HEK293 (cell line): ENCODE measurements at regions not wholly inside any gene's neighbourhood (a gene's known extent, or its start where the extent isn't known, plus 50 kb on each side); places are given as distances from the start of the nearest gene placed in this dataset.
A peak's percentile ranks its signal among the peaks of the same experiment; 100 is the strongest.

ENCODE experiments used
- CTCF ChIA-PET: fragments of 350-600 bp; formaldehyde crosslinking; extraction: SDS; loops from one replicate; lab custom pipeline; 2021; ENCODE audit warnings: antibody characterized with exemption; lab: Yijun Ruan, JAX
- POLR2A ChIA-PET: fragments of 300-600 bp; formaldehyde crosslinking; extraction: SDS; loops from one replicate; lab custom pipeline; 2020; ENCODE audit warnings: antibody characterized with exemption, inconsistent platforms; lab: Yijun Ruan, JAX
- H3K27ac ChIP-seq: fragments of 200-500 bp; sonication (Bioruptor generic); 2 replicates; pipeline ENCODE4 v1.5.1; 2014; ENCODE audit warnings: low read depth, low read length, control low read depth, inconsistent platforms; ENCODE audit errors: extremely low read depth
- H3K36me3 ChIP-seq, 2 experiments: fragments of 200-500 bp in 1 of 2; sonication (Bioruptor generic) in 1 of 2; 1 replicate in 1 of 2; 2 replicates in 1 of 2; pipeline ENCODE4 v1.5.1; 2014 to 2017; ENCODE audit warnings: inconsistent platforms in 2 of 2, low read length in 2 of 2; ENCODE audit not compliant: control insufficient read depth in 2 of 2, insufficient read depth in 1 of 2
- H3K4me1 ChIP-seq: fragments of 200-500 bp; sonication (Bioruptor generic); 2 replicates; pipeline ENCODE4 v1.5.1; 2014; ENCODE audit warnings: mild to moderate bottlenecking, low read length, inconsistent platforms; ENCODE audit not compliant: control insufficient read depth, insufficient read depth
- H3K4me3 ChIP-seq: 2 replicates; pipeline ENCODE4 v1.5.1; 2011; ENCODE audit warnings: low read depth, mild to moderate bottlenecking, control low read depth, low read length, moderate library complexity
- H3K9me3 ChIP-seq: fragments of 200-500 bp; sonication (Bioruptor generic); 2 replicates; pipeline ENCODE4 v1.5.1; 2014; ENCODE audit warnings: low read depth, low read length, inconsistent platforms; ENCODE audit not compliant: control insufficient read depth, insufficient read depth
- FEZF1 ChIP-seq: fragments of 450-650 bp; formaldehyde crosslinking; IDR thresholded peaks from 2 replicates; pipeline ENCODE4 v1.5.1; 2016; ENCODE audit warnings: missing biosample characterization, missing genetic modification characterization
- INSM2 ChIP-seq: fragments of 450-650 bp; formaldehyde crosslinking; IDR thresholded peaks from 2 replicates; pipeline ENCODE4 v1.5.1; 2016; ENCODE audit warnings: missing biosample characterization, missing genetic modification characterization
- SCRT2 ChIP-seq: fragments of 450-650 bp; formaldehyde crosslinking; IDR thresholded peaks from 2 replicates; pipeline ENCODE4 v1.5.1; 2016; ENCODE audit warnings: missing biosample characterization, missing genetic modification characterization
- YY1 ChIP-seq: fragments of 450-650 bp; formaldehyde crosslinking; IDR thresholded peaks from 2 replicates; pipeline ENCODE4 v1.5.1; 2018; ENCODE audit warnings: missing biosample characterization, missing genetic modification characterization
- ZEB2 ChIP-seq: fragments of 450-650 bp; formaldehyde crosslinking; IDR thresholded peaks from 2 replicates; pipeline ENCODE4 v1.5.1; 2016; ENCODE audit warnings: missing biosample characterization, missing genetic modification characterization
- ZFP37 ChIP-seq: fragments of 450-650 bp; formaldehyde crosslinking; IDR thresholded peaks from 2 replicates; pipeline ENCODE4 v1.5.1; 2016; ENCODE audit warnings: missing biosample characterization, missing genetic modification characterization
- ZNF214 ChIP-seq: fragments of 450-650 bp; formaldehyde crosslinking; IDR thresholded peaks from 2 replicates; pipeline ENCODE4 v1.5.1; 2017; ENCODE audit warnings: missing biosample characterization, mild to moderate bottlenecking, missing genetic modification characterization, borderline replicate concordance
- ZNF280C ChIP-seq: fragments of 450-650 bp; formaldehyde crosslinking; IDR thresholded peaks from 2 replicates; pipeline ENCODE4 v1.5.1; 2016; ENCODE audit warnings: missing biosample characterization, missing genetic modification characterization
- ZNF341 ChIP-seq: fragments of 450-650 bp; formaldehyde crosslinking; IDR thresholded peaks from 2 replicates; pipeline ENCODE4; 2016; ENCODE audit warnings: low read depth, missing biosample characterization, missing genetic modification characterization
- ZNF37A ChIP-seq: fragments of 450-650 bp; IDR thresholded peaks from 2 replicates; pipeline ENCODE4 v1.5.1; 2018; ENCODE audit warnings: missing biosample characterization, missing genetic modification characterization
- ZNF510 ChIP-seq: fragments of 450-650 bp; formaldehyde crosslinking; IDR thresholded peaks from 2 replicates; pipeline ENCODE4 v1.5.1; 2018; ENCODE audit warnings: mild to moderate bottlenecking, missing genetic modification characterization, missing biosample characterization; ENCODE audit not compliant: insufficient replicate concordance
- ZNF561 ChIP-seq: fragments of 450-650 bp; IDR thresholded peaks from 2 replicates; pipeline ENCODE4 v1.5.1; 2018; ENCODE audit warnings: missing biosample characterization, missing genetic modification characterization, borderline replicate concordance
- ZNF701 ChIP-seq: fragments of 450-650 bp; formaldehyde crosslinking; IDR thresholded peaks from 2 replicates; pipeline ENCODE4 v1.5.1; 2016; ENCODE audit warnings: missing biosample characterization, missing genetic modification characterization
- ZNF785 ChIP-seq: fragments of 450-650 bp; formaldehyde crosslinking; IDR thresholded peaks from 2 replicates; pipeline ENCODE4 v1.5.1; 2016; ENCODE audit warnings: missing biosample characterization, missing genetic modification characterization
- ZNF791 ChIP-seq: fragments of 450-650 bp; formaldehyde crosslinking; IDR thresholded peaks from 2 replicates; pipeline ENCODE4 v1.5.1; 2016; ENCODE audit warnings: missing biosample characterization, missing genetic modification characterization
- TF ChIP-seq, protein P1 (sequence below): fragments of 450-650 bp; IDR thresholded peaks from 2 replicates; pipeline ENCODE4 v1.5.1; 2018; ENCODE audit warnings: missing biosample characterization, mild to moderate bottlenecking, missing genetic modification characterization
- TF ChIP-seq, protein P2 (sequence below): fragments of 450-650 bp; formaldehyde crosslinking; IDR thresholded peaks from 2 replicates; pipeline ENCODE4 v1.5.1; 2016; ENCODE audit warnings: missing biosample characterization, missing genetic modification characterization, low read depth

DNA sequence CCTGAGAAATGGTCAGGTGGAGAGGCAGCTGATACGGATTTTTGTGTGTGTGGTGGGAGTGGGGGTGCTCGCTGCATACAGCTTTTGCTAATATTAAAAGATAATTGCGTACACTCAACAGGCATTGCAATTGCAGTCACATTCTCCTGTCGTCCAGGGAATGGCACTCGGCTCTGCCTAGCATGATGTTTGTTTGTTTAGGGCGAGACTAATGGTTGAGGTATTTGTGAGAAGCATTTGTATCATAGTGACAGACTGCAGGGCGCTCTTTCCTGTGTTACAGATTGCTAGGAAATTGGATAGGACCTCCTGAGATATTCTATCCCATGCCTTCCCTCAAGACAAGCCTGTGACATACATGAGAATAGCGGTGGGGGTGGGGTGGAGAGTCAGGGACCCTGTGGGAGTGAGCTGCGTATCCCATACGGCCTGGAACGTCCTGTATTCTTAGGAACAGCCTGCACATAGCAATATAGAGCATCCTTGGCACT, 207.4 kb downstream of the SOX4 start (continued):
- TF ChIP-seq INSM2 (tag by site-specific recombination): 0 out of 2 replicates have a peak, but pooled peaks have one; percentile 50
- TF ChIP-seq ZNF791 (tag by site-specific recombination): no peak
- peak; percentile 93 for TF ChIP-seq FEZF1 (tag by site-specific recombination)
- TF ChIP-seq, protein P1, sequence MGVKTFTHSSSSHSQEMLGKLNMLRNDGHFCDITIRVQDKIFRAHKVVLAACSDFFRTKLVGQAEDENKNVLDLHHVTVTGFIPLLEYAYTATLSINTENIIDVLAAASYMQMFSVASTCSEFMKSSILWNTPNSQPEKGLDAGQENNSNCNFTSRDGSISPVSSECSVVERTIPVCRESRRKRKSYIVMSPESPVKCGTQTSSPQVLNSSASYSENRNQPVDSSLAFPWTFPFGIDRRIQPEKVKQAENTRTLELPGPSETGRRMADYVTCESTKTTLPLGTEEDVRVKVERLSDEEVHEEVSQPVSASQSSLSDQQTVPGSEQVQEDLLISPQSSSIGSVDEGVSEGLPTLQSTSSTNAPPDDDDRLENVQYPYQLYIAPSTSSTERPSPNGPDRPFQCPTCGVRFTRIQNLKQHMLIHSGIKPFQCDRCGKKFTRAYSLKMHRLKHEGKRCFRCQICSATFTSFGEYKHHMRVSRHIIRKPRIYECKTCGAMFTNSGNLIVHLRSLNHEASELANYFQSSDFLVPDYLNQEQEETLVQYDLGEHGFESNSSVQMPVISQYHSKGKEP (tag by site-specific recombination): peak; percentile 73
- peak; percentile 86 for TF ChIP-seq SCRT2 (tag by site-specific recombination)
- TF ChIP-seq ZNF561: peak; percentile 98

GRCh38 chr6:21801446-21802174, 208.1 kb downstream of the SOX4 start:
- ChIA-PET POLR2A (interaction anchor here (1.5 to 3.3 kb wide), 2 partner anchors 45 to 207 kb away, joined by 4 to 16 read pairs; partner anchors contain the start of gene SOX4), CTCF (no interaction called here)
- Histone ChIP-seq H3K9me3 (no peaks in the 10 kb centered on the region), H3K36me3 (no peaks in the 10 kb centered on the region), H3K4me3 (no peak overlapping the region), H3K4me1 (peaks cover 19% of the 10 kb centered on the region), H3K27ac (peak overlapping the region; percentile 13; the same call in 1 of the 2 replicates)
- no peak for TF ChIP-seq ZNF510
- TF ChIP-seq, protein P2, sequence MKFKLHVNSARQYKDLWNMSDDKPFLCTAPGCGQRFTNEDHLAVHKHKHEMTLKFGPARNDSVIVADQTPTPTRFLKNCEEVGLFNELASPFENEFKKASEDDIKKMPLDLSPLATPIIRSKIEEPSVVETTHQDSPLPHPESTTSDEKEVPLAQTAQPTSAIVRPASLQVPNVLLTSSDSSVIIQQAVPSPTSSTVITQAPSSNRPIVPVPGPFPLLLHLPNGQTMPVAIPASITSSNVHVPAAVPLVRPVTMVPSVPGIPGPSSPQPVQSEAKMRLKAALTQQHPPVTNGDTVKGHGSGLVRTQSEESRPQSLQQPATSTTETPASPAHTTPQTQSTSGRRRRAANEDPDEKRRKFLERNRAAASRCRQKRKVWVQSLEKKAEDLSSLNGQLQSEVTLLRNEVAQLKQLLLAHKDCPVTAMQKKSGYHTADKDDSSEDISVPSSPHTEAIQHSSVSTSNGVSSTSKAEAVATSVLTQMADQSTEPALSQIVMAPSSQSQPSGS: no peak
- 0 out of 2 replicates have a peak, but pooled peaks have one; percentile 3 for TF ChIP-seq ZNF341 (tag by site-specific recombination)

DNA sequence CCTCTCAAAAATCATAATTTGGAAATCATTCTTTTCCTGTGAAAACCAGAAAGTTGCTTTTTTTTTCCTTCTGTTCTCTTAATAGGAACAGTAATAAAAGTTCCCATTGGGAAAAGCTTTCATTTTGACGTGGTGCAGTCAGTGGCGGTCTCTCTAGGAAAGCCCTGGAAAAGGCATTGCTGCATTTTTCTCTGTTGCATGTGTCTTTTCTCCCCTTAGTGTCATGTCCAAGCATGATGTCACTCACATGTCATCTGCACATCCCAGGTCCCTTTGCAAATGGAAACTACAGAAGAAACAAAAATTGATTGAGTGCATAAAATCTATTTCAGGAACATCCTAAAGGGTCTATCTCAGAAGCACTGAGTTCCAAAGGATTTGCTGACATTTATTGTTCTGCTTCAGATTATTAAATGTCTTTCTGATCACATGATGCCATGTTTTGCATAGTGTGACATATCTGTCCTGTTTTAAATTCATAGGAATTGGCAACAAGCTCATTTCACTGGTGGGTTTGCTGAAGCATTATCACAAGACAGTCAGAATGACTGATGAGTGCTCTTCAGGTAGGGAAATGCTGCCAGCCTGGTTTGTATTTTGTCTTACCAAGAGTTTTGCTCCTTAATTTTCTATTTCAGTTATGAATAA, 208.7 kb downstream of the SOX4 start:
- POLR2A ChIA-PET: interaction anchor here (3.3 kb wide), 1 partner anchor 208 kb away, joined by 16 read pairs; the partner anchor contains the start of gene SOX4

More for the DNA sequence above, 208.7 kb downstream of the SOX4 start:
- TF ChIP-seq ZNF785 (tag by site-specific recombination) (no peak), ZFP37 (tag by site-specific recombination) (no peak), ZNF280C (tag by site-specific recombination) (no peak), YY1 (tag by site-specific recombination) (no peak), ZNF214 (tag by site-specific recombination) (no peak), ZNF701 (tag by site-specific recombination) (no peak), ZEB2 (tag by site-specific recombination) (no peak), ZNF37A (tag by site-specific recombination) (no peak)
- TF ChIP-seq, protein P2: peak; percentile 54; the same call in 1 of the 2 replicates
- Histone ChIP-seq H3K27ac (no peak overlapping the region), H3K4me3 (no peak overlapping the region), H3K9me3 (no peaks in the 10 kb centered on the region), H3K36me3 (no peaks in the 10 kb centered on the region), H3K4me1 (peaks cover 19% of the 10 kb centered on the region)
- CTCF ChIA-PET: interaction anchor here (0.7 kb wide), 1 partner anchor 207 kb away, joined by 3 read pairs; no protein-coding TSS in a partner anchor
